Neural cell (in vitro differentiated cells): ENCODE measurements at regions not wholly inside any gene's neighbourhood (a gene's known extent, or its start where the extent isn't known, plus 50 kb on each side); places are given as distances from the start of the nearest gene placed in this dataset.

Experiments
- H2AFZ ChIP-seq: fragments of 200-600, 300-800 bp; sonication (generic), shearing (Covaris generic); 2 replicates; pipeline ENCODE4 v1.6.0; 2014; ENCODE audit warnings: low read depth, mild to moderate bottlenecking, antibody characterized with exemption, low read length, moderate library complexity
- H3F3A ChIP-seq: fragments of 200-600 bp; shearing (Covaris generic); 2 replicates; pipeline ENCODE4 v1.6.1; 2016; ENCODE audit warnings: mild to moderate bottlenecking, moderate library complexity, mixed read lengths, antibody characterized with exemption, low read length; ENCODE audit not compliant: insufficient read depth, poor library complexity, severe bottlenecking
- H3K27ac ChIP-seq: fragments of 200-600, 300-800 bp; sonication (generic), shearing (Covaris generic); 2 replicates; pipeline ENCODE4 v1.5.1; 2014; ENCODE audit warnings: mild to moderate bottlenecking, low read length, moderate library complexity
- H3K27me3 ChIP-seq: fragments of 300-800, 200-600 bp; sonication (generic), shearing (Covaris generic); 2 replicates; pipeline ENCODE4 v1.6.0; 2014; ENCODE audit warnings: mild to moderate bottlenecking, low read depth, low read length, moderate library complexity; ENCODE audit not compliant: insufficient read depth
- H3K36me3 ChIP-seq: fragments of 300-800, 200-600 bp; sonication (generic), shearing (Covaris generic); 2 replicates; pipeline ENCODE4 v1.5.1; 2014; ENCODE audit warnings: mild to moderate bottlenecking, antibody characterized with exemption, low read length, moderate library complexity; ENCODE audit not compliant: insufficient read depth
- H3K4me2 ChIP-seq: fragments of 300-800, 200-600 bp; sonication (generic), shearing (Covaris generic); 2 replicates; pipeline ENCODE4 v1.6.0; 2014; ENCODE audit warnings: mild to moderate bottlenecking, low read length
- H3K4me3 ChIP-seq: fragments of 300-800, 200-600 bp; sonication (generic), shearing (Covaris generic); 2 replicates; pipeline ENCODE4 v1.5.1; 2014; ENCODE audit warnings: mild to moderate bottlenecking, low read length, moderate library complexity
- H3K79me2 ChIP-seq: fragments of 200-600 bp; shearing (Covaris generic); replicated peaks from 2 replicates; pipeline ENCODE4 v1.6.0; 2014; ENCODE audit warnings: mild to moderate bottlenecking, low read length, moderate library complexity; ENCODE audit not compliant: insufficient read depth
- H3K9ac ChIP-seq: fragments of 300-800, 200-600 bp; sonication (generic), shearing (Covaris generic); 2 replicates; pipeline ENCODE4 v1.6.1; 2016; ENCODE audit warnings: mild to moderate bottlenecking, low read length, mixed read lengths
- H3K9me2 ChIP-seq: fragments of 200-600 bp; shearing (Covaris generic); 2 replicates; pipeline ENCODE4 v1.6.1; 2016; ENCODE audit warnings: mild to moderate bottlenecking, low read length, mixed read lengths; ENCODE audit not compliant: insufficient read depth
- H3K9me3 ChIP-seq: fragments of 200-600, 300-800 bp; sonication (generic), shearing (Covaris generic); 2 replicates; pipeline ENCODE4 v1.6.1; 2016; ENCODE audit warnings: mild to moderate bottlenecking, mixed run types, low read length, moderate library complexity, mixed read lengths
- H4K20me1 ChIP-seq: fragments of 200-600 bp; shearing (Covaris generic); 2 replicates; pipeline ENCODE4 v1.6.1; 2016; ENCODE audit warnings: mild to moderate bottlenecking, mixed run types; ENCODE audit not compliant: insufficient read depth
- CTCF ChIP-seq: fragments of 450-650 bp; IDR thresholded peaks from 2 replicates; pipeline ENCODE4 v1.5.1; 2014; ENCODE audit warnings: antibody characterized with exemption, mild to moderate bottlenecking, moderate library complexity; ENCODE audit not compliant: poor library complexity, severe bottlenecking
- EP300 ChIP-seq: fragments of 450-650 bp; conservative IDR thresholded peaks from 2 replicates; pipeline ENCODE4 v1.6.1; 2014; ENCODE audit warnings: antibody characterized with exemption, mild to moderate bottlenecking, moderate library complexity; ENCODE audit not compliant: poor library complexity, severe bottlenecking
- EZH2 ChIP-seq: fragments of 200-600, 300-800 bp; shearing (Covaris generic), sonication (generic); IDR thresholded peaks from 2 replicates; pipeline ENCODE4 v1.6.1; 2014; ENCODE audit warnings: antibody characterized with exemption, low read length, borderline replicate concordance, mild to moderate bottlenecking; ENCODE audit not compliant: insufficient read depth, poor library complexity, severe bottlenecking
- MXI1 ChIP-seq: fragments of 450-650 bp; conservative IDR thresholded peaks from 2 replicates; pipeline ENCODE4 v1.6.1; 2014; ENCODE audit warnings: antibody characterized with exemption, mild to moderate bottlenecking; ENCODE audit not compliant: poor library complexity, severe bottlenecking
- POLR2AphosphoS5 ChIP-seq: IDR thresholded peaks from 2 replicates; pipeline ENCODE4 v1.6.1; 2012
- RAD21 ChIP-seq: fragments of 450-650 bp; conservative IDR thresholded peaks from 2 replicates; pipeline ENCODE4 v1.6.1; 2014; ENCODE audit warnings: antibody characterized with exemption, mild to moderate bottlenecking, moderate library complexity
- REST ChIP-seq: IDR thresholded peaks from 2 replicates; pipeline ENCODE4 v1.6.1; 2012; ENCODE audit warnings: borderline replicate concordance
- SMC3 ChIP-seq: fragments of 450-650 bp; conservative IDR thresholded peaks from 2 replicates; pipeline ENCODE4 v1.6.1; 2014; ENCODE audit warnings: antibody characterized with exemption, mild to moderate bottlenecking, moderate library complexity; ENCODE audit not compliant: poor library complexity
- TAF1 ChIP-seq: IDR thresholded peaks from 2 replicates; pipeline ENCODE4 v1.6.1; 2012; ENCODE audit warnings: low read depth

GRCh38 chr11:69920345-69921127, 101.3 kb upstream of the FGF3 start:
- Histone ChIP-seq H3K9me2 (no peaks in the 10 kb centered on the region), H3K79me2 (no peaks in the 10 kb centered on the region), H3K4me3 (no peak overlapping the region), H3K36me3 (no peaks in the 10 kb centered on the region), H3K4me2 (no peak overlapping the region), H3K27me3 (peaks cover 9% of the 10 kb centered on the region), H3K9me3 (no peaks in the 10 kb centered on the region), H3F3A (no peaks in the 10 kb centered on the region), H4K20me1 (no peaks in the 10 kb centered on the region), H3K9ac (no peak overlapping the region), H3K27ac (no peak overlapping the region), H2AFZ (no peak overlapping the region)
- TF ChIP-seq SMC3 (no peak), POLR2AphosphoS5 (no peak)

GRCh38 chr11:69921128-69922014, 102.2 kb upstream of the FGF3 start:
- TF ChIP-seq EZH2 = no peak
- H3K9me2 ChIP-seq = no peaks in the 10 kb centered on the region
- H3K36me3 ChIP-seq = no peaks in the 10 kb centered on the region
- no peaks in the 10 kb centered on the region for H3K9me3 ChIP-seq
- peaks cover 9% of the 10 kb centered on the region for H3K27me3 ChIP-seq
- H2AFZ ChIP-seq = no peak overlapping the region
- H3K9ac ChIP-seq = no peak overlapping the region
- H3F3A ChIP-seq = no peaks in the 10 kb centered on the region
- no peaks in the 10 kb centered on the region for H4K20me1 ChIP-seq
- no peaks in the 10 kb centered on the region for H3K79me2 ChIP-seq
- H3K4me2 ChIP-seq = no peak overlapping the region
- H3K27ac ChIP-seq = no peak overlapping the region
- H3K4me3 ChIP-seq = no peak overlapping the region

- Histone ChIP-seq H3K4me3 (no peak overlapping the region), H3K9ac (no peak overlapping the region), H3K27ac (no peak overlapping the region), H3K79me2 (no peaks in the 10 kb centered on the region), H3K27me3 (peaks cover 6% of the 10 kb centered on the region), H4K20me1 (no peaks in the 10 kb centered on the region), H3K9me2 (no peaks in the 10 kb centered on the region), H3K36me3 (no peaks in the 10 kb centered on the region), H3K9me3 (no peaks in the 10 kb centered on the region), H3F3A (no peaks in the 10 kb centered on the region), H2AFZ (no peak overlapping the region), H3K4me2 (no peak overlapping the region)
- TF ChIP-seq TAF1 = no peak
- no peak for TF ChIP-seq EP300
- no peak for TF ChIP-seq MXI1
- TF ChIP-seq RAD21 = no peak
- TF ChIP-seq EZH2 = no peak
- TF ChIP-seq SMC3 = no peak
- TF ChIP-seq REST = no peak
- no peak for TF ChIP-seq CTCF
- no peak for TF ChIP-seq POLR2AphosphoS5
Observed at GRCh38 chr11:69922015-69922595, 102.9 kb upstream of the FGF3 start.
